IPS DF 19.7 (cell line): ENCODE measurements at regions not wholly inside any gene's neighbourhood (a gene's known extent, or its start where the extent isn't known, plus 50 kb on each side); places are given as distances from the start of the nearest gene placed in this dataset.
"Not testable (repeated sequence)": the region's sequence is repeated elsewhere in the genome, so short reads cannot be mapped to it uniquely, and the experiment has no call there.

Experiments used
- DNase-seq: peaks from one replicate; pipeline ENCODE4 v3.0.0-alpha.2; 2013; ENCODE audit warnings: low read depth, low spot score

DNA sequence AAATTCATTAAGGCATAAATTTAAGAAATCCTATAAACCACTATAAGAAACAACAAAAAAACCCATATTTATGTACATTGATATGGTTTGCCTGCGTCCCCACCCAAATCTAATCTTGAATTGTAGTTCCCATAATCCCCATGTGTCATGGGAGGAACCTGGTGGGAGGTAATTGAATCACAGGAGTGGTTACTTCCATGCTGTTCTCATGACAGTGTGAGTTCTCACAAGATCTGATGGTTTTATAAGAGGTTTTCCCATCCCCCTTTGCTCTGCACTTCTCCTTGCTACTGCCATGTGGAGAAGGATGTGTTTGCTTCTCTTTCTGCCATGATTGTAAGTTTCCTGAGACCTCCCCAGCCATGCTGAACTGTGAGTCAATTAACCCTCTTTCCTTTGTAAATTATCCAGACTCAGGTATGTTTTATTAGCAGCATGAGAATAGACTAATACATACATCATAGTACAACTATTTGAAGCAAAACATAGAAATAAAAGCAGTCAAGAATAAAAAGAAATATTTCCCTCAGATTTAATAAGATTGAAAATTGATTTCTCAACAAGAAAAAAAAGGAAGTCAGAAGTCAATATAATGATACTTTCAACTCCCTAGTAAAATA is 209.0 kb upstream of the GPC6 start:
- no peak for DNase-seq

DNA sequence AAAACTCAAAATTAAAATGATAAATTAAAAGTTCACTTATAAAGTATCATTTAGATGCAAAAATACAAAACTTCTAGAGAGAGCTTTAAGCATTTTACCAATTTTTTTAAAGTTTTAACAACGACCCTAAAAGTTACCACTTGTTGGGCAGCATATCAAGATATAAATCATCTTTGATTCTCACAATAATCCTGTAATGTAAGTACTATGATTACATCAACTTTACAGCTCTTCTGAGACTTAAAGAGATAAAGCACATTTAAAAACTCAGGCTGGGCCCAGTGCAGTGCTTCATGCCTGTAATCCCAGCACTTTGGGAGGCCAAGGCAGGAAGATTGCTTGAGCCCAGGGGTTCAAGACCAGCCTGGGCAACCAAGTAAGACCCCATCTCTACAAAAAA is 202.7 kb upstream of the GPC6 start:
- DNase-seq: no peak

DNA sequence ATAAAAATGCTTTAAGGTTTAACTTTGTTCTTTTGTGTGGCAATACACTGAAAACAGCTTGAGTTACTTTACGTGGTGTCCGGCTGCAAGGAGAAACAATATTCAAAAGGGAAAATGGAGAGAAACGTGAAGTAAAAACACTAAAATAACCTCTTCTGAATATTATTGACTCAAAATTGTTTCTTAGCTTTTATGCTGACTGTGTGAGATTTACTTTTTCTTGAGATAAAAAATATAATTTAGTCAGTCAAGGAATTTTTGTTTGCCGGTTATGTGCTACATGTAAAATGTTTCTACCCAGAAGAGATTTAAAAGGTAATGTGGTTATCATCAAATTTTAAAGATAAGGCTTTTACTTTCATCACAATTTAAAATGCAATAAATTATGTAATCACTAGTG is 200.6 kb upstream of the GPC6 start:
- no peak for DNase-seq

DNA sequence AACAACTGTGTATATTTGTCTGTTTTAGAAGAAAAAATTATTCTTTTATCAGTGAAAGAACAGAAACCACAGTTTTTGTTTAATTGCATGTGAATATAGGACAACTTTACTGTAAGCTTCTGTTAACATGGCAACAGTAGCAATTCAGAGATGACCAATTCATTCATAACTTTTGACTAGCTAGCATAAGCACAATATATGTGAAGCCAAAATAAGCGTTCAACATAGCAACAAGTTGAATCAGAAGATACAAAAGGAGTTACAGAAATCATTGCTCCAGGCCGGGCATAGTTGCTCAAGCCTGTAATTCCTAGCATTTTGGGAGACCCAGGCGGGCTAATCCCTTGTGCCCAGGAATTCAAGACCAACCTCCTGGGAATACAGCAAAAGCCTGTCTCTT is 197.1 kb upstream of the GPC6 start:
- DNase-seq: no peak

DNA sequence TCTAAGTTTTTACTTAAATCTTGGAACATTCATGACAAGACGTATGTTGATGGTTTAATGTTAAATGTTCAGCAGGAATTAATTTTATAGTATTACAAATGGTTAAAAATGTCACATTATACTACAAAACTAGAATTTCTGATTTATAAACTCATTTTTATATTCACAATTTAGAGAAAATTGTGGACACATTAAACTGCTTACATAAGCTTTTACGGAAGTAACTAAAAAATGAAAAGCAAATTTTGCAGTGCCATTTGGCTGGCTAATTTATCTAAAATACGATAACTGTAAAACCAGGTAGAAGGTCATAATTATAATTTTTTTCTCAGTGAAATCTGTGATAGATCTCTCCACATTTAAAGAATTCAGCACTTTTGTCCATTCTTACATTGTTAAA is 190.2 kb upstream of the GPC6 start:
- no peak for DNase-seq

DNA sequence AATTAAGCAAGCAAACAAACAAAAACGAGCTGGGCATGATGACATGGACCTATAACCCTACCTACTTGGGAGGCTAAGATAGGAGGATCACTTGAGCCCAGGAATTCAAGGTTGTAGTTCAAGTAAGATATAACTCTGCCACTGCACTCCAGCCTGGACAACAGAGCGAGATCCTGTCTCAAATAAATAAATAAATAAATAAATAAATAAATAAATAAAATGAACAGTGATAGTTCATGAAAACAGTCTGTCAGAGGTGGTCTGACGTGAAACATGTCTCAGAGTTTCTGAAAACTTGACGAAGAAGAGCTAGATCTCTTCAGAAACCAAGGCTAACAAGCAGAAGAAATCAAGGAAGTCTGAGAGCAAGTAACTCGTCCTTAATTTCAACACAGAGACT is 188.8 kb upstream of the GPC6 start:
- DNase-seq: no peak

DNA sequence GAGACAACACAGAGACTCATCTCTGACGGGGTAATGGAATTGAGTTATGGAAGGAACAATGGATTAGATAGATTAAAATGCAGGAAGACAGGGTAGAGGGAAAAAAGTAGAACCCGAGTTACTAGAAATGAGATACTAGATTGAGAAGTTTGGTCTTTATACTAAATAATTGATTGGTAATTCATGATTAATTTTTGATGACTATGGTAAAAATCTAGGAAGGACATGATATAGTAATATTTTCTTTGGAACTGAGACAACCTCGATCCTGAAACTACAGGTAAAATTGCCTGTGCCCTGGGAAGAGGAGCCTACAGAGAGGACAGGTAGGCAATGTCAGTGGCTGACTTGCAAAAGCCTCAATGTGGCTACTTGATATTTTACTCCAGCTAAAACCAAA is 188.4 kb upstream of the GPC6 start:
- no peak for DNase-seq

DNA sequence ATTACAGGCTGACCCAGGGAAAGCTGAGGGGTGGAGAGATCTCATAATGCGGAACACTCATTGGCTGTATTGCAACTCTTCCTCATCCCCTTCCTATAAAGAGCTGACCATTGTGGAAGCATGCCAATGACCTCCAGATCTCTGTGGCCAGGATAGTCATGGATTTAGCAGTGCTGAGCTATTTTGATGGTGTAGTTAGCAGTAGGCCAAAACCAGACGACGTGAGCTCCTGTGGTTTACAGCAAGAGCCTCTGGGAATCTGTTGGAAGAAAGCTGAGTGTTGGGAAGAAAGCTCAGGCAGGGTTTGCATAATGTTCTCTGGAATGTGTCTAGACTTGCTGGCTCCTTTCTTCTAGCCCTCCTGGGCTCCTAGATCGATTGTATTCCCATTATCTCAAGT is 187.5 kb upstream of the GPC6 start:
- no peak for DNase-seq

DNA sequence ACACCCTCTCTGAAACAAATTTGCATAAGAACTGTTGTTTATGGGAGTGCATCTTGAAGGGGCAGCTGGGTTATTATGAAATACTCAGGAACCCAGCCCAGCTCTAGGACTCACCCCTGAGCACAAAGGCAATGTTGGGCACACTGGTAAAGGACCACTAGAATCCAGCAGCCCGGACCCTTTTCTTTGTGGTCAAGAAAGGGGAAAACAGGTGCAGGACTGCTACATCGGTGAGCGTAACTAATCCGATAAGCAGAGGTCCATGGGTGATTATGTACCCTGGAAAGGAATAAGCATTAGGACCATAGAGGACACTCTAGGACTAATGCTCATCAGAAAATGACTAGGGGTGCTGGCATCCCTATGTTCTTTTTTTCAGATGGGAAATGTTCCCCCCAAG is 185.0 kb upstream of the GPC6 start:
- DNase-seq: not testable (repeated sequence)

DNA sequence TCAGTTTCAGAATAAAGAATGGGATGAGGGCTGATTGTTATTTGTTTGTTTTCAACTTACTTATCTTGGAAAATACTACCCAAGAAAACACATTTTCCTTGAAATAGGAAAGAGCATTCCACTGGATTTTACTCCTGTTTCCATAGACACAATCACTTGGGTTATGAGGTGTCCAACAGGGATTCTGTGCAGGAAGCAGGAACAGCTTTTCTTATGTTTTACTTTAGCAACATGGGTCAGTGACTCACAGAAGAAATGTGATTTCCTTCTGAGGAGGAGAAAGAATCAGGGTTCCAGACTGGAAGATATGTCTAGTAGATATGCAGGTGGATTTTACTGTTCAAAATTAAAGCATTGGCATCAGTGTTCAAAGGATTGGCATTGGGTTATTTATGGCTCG is 180.8 kb upstream of the GPC6 start:
- no peak for DNase-seq

DNA sequence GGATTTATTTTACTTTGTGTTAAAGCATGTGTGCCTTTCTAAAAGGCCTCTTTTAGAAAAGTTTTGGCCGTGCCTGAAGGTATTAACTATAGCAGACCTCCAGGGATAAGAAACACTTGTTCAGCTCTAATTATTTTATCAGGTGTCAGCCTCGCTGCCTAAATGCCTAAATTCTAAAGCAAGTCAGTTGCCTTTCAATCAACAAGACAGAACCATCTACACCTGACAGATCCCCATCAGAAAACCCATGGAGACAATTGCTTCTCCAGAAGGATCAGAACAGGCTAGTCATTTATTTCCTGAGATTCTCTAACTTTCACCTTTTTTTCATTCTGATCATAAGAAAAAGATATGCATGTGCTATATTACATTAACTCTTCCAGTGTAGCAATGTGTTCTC is 171.4 kb upstream of the GPC6 start:
- DNase-seq: no peak

DNA sequence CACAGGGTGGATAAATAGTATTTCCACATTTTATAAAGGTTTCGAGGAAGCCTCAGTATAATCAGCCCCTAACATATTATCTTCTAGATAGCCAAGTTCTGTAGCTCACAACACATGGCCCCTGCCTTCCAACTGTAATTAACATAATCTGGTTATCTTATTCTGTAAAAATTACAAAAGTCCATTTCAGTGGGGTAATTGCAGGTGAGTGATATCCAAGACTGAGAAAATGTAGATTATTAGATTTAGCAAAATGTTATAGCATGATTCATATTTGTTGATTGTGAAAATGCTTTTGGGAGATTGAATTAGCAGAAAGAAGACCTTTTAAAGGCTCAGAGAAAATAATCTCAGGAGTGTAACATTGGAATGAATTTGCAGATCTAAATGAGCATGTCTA is 168.3 kb upstream of the GPC6 start:
- DNase-seq: no peak

DNA sequence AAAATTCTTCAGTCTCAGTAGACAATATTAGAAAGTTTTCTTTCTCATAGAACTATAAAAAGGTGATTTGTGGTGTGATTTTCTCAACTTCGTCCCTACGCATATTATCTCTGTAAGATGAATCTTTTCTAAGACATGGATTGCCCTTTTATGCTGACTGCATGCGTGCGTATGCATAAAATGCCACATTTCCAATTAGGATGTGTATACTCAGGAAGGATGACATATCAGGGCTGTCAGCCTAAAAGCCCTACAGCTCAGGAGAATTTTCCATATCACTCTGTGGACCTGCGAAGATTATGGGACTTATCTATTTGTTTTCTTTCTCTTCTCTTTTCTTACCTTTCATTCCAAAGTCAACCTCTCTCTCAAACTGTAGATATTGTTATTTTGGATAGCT is 166.5 kb upstream of the GPC6 start:
- DNase-seq: no peak

DNA sequence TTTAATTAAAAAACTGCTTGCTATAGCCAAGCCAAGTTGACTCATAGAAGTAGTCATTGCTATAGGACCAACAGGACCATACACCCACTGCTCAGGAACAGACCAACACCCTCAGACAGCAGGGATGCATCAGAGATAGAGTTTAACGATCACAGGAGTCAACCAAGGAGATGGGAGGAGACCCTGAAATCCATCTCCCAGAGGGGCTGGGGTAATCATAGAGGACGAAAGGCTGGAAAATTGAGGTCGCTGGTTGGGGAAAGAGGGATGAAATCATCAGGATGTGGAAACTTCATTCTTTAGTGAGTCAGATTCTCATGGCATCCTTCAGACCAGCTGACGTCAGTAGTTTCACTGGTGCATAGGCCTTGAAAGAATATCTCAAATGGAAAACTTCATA is 160.4 kb upstream of the GPC6 start:
- DNase-seq: no peak

DNA sequence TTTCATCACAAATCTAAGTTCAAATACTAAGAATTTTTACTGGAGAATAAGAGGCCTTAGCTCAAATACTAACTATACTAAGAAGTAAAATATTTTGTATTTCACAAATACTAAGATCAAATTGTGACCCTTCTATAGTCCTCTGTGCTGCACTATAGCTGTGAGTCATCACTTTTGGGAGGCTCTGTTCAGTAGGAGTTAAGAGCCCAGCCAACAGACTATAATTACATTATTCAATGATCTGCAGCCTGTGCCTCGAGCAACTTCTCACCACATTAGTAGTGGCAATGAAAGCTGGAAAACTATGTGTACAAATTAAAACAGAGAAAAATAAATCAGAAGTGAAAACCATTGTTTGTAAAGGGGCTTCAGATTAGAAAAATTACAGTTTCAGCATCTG is 147.3 kb upstream of the GPC6 start:
- DNase-seq: no peak

DNA sequence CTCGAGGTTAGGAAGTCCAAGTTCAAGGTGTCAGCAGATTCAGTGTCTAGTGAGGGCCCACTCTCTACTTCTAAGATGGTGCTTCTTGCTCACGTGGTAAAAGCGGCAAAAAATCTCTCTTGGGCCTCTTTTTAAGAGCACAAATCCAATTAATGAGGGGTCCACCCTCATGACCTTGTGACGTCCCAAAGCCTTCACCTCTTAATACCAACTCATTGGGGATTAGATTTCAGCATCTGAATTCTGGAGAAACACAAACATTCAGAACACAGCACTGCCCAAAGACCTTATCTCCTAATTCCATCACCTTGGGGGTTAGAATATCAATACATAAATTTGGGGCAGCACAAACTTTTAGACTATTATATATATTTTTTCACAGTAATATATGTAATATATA is 146.4 kb upstream of the GPC6 start:
- no peak for DNase-seq

DNA sequence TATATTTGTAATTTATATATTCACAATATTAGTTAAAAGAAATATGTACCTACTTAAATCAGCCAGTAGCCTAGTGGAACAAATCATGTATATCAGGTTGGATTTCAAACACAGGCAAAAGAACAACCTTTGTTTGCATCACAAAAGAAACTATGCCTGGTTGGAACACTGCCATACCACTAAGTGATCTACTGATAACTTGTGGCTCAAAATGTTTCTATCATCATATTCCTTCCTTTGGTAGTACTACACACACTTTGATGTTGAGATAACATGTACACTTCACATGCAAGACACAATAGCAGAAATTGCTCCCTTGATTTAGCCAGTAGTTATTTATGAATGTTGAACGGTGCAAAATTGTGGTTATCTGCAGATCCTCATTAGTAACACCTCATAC is 146.0 kb upstream of the GPC6 start:
- DNase-seq: no peak

DNA sequence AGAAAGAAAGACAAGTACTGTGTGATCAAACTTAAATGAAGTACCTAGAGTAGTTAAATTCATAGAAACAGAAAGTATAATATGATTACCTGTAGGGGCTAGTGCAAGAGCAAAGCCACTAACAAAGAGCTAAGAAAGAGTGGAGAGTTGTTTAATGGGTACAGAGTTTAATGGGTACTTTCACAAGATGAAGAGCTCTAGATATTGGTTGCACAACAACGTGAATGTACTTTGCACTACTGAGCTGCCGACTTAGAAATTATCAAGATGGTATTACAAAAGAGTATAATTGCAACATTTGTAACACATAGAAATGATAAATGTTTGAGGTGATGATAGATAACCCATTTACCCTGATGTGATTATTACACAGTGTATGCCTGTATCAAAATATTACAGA is 140.3 kb upstream of the GPC6 start:
- DNase-seq: no peak

DNA sequence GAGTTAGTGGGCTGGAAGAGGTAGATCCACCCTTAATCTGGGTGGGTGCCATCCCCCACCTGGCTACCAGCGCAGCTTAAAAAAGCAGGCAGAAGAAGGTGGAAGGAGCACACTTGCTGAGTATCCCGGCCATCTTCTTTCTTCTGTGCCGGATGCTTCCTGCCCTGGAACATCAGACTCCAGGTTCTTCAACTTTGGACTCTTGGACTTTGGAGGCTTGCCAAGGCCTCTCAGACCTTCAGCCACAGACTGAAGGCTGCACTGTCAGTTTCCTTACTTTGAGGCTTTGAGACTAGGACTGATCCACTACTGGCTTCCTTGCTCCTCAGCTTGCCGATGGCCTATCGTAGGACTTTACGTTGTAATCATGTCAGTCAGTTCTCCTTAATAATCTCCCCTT is 127.6 kb upstream of the GPC6 start:
- no peak for DNase-seq

DNA sequence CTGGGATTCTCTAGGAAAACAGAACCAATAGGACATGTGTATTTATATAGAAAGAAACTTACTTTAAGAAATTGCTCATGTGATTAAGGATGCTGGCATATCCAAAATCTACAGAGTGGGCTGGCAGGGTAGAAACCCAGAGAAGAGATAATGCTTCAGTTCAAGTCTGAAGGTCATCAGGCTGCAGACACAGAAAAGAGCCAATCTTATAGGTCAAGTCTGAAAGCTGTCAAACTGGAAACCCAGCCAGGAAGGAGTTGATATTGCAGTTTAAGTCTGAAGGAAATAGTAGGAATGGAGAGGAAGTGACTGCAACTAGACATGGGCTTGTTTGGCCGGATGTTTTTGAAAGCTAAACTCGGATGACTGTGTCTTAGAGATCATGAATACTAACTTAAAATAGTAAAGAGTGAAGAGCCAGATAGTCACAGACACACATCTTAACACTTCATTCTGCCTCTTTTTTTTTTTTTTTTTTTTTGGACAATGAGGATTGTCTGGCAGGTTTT is 125.3 kb upstream of the GPC6 start:
- no peak for DNase-seq

DNA sequence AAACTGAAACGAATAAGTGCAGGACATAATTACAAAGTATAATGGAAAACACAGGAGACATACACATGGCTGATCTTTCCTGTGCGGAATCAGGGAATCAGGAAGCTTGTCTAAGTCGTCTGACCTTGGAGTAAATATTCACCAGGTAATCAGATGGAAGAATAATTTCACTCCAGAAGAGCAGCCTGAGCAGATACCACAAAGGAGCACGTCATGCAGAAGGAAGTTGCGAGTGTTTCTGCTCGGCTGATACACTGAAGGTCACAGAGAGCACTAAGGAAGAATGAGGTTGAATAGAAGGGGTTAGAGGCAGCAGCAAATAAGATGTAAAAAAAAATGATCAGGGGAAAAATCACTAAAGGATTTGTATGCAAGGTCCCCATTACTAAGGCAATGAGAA is 122.3 kb upstream of the GPC6 start:
- no peak for DNase-seq

DNA sequence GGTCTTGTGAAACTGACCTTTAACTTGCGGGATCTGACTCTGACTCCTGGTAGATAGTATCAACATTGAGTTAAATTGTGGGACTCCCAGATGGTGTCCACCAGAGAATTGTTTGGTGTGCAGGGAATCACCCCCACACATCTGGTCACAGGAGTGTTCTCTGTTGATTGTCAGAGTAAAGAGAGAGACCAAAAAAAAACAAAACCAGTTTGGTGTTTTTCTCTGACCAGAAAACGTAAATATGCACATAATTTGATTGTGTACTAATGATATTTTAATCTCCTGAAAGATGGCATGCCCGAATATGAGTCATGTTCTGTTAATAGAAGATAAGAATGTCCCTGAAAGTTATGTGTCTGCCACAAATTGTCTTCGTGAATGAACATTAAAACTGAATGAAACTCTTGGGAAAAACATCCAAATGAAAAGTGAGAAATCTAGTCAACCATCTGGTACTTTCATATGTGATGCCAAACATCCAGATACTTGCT is 118.5 kb upstream of the GPC6 start:
- DNase-seq: no peak

DNA sequence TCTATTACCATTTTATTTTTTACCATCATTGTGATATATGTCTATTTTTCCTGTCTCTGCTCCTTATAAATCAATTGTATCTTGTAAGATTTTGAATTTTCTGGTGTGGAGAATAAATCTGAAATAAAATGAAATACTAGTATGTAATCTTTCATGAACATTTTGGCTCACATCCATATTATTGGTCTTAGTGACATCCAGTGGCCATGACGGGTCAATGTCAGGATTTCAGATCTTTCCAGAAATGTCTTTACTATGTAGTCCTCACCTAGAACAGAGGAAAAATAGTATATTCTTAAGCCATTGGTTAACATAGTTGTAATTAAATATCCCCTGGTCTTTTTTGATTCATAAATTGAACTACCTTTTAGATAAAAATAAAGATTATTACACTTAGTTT is 109.8 kb upstream of the GPC6 start:
- no peak for DNase-seq

DNA sequence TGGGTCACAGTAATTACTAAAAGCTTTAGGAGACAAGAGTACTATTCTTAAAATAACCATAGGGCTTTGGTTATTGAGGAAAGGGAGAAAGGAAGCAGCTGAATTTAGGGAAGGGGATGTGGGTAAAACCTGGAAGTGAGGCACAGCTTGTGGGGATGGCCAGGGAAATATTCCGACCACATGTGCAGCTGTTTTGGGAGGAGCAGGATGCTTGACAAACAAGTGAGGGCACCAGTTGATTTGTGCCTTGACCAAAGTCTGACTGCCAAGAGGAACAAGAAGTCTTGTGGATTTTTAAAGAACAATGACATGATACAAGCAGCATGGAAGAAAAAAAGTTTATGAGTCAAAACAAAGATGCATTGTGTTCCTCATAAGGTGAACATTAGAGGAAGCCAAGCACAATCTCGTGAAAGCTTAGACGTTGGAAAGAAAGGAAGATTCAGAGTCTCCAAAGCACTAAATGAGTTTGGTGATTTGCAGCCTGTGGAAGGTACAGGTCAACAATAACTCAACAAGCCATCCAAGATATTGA is 108.5 kb upstream of the GPC6 start:
- no peak for DNase-seq
